ENCODE measurements at regions not wholly inside any gene's neighbourhood (a gene's known extent, or its start where the extent isn't known, plus 50 kb on each side); places are given as distances from the start of the nearest gene placed in this dataset.

- Histone ChIP-seq H3K27ac (ENCODE audit: low read length) (no peak overlapping the region), H3K27me3 (ENCODE audit: control insufficient read depth, insufficient read depth, low read length) (no peaks in the 10 kb centered on the region), H3K4me3 (ENCODE audit: low read depth in 2 of 2, low read length in 2 of 2) (no peak overlapping the region), H3K36me3 (ENCODE audit: control insufficient read depth, insufficient read depth, low read length) (no peaks in the 10 kb centered on the region), H3K4me1 (ENCODE audit: control insufficient read depth, insufficient read depth, low read length) (no peaks in the 10 kb centered on the region; the same call in 1 of the 2 replicates), H3K9me3 (ENCODE audit: control insufficient read depth, insufficient read depth, low read depth, low read length) (no peaks in the 10 kb centered on the region)
- intact Hi-C loops (cut with micrococcal nuclease; ENCODE audit: unreplicated experiment) (no loop called here), in situ Hi-C loops (cut with HindIII; ENCODE audit: low pct_unique_long_range_greater_than_20kb, low sequenced_read_pairs) (no loop called here)
- TF ChIP-seq TCF7L2 (IDR thresholded peaks at IDR 0.05; ENCODE audit: low read depth, low read length) (no peak), SIN3A (IDR thresholded peaks at IDR 0.05; ENCODE audit: borderline replicate concordance, insufficient read depth, low read depth, low read length) (no peak), POLR2AphosphoS5 (IDR thresholded peaks at IDR 0.05; ENCODE audit: low read depth, low read length) (no peak)
- TF ChIP-seq, protein P1, sequence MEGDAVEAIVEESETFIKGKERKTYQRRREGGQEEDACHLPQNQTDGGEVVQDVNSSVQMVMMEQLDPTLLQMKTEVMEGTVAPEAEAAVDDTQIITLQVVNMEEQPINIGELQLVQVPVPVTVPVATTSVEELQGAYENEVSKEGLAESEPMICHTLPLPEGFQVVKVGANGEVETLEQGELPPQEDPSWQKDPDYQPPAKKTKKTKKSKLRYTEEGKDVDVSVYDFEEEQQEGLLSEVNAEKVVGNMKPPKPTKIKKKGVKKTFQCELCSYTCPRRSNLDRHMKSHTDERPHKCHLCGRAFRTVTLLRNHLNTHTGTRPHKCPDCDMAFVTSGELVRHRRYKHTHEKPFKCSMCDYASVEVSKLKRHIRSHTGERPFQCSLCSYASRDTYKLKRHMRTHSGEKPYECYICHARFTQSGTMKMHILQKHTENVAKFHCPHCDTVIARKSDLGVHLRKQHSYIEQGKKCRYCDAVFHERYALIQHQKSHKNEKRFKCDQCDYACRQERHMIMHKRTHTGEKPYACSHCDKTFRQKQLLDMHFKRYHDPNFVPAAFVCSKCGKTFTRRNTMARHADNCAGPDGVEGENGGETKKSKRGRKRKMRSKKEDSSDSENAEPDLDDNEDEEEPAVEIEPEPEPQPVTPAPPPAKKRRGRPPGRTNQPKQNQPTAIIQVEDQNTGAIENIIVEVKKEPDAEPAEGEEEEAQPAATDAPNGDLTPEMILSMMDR (IDR thresholded peaks at IDR 0.05) = no peak
- no peak for DNase-seq (ENCODE audit: low read depth, low spot score)
- ATAC-seq = no peak
- POLR2A ChIA-PET = no interaction called here
- BruUV-seq (replicated peaks) = no TSS peak
- CTCF ChIA-PET = no interaction called here
These were observed 1290.7 kb downstream of the SUCLG1 start for GRCh38 chr2:83168377-83168776.

- Histone ChIP-seq H3K4me3 (ENCODE audit: low read depth in 2 of 2, low read length in 2 of 2) (no peak overlapping the region), H3K27me3 (ENCODE audit: control insufficient read depth, insufficient read depth, low read length) (no peaks in the 10 kb centered on the region), H3K36me3 (ENCODE audit: control insufficient read depth, insufficient read depth, low read length) (no peaks in the 10 kb centered on the region), H3K9me3 (ENCODE audit: control insufficient read depth, insufficient read depth, low read depth, low read length) (no peaks in the 10 kb centered on the region), H3K4me1 (ENCODE audit: control insufficient read depth, insufficient read depth, low read length) (no peaks in the 10 kb centered on the region), H3K27ac (ENCODE audit: low read length) (no peak overlapping the region)
- no TSS peak for BruUV-seq (replicated peaks)
- ChIA-PET CTCF (no interaction called here), POLR2A (no interaction called here)
- TF ChIP-seq, protein P2, sequence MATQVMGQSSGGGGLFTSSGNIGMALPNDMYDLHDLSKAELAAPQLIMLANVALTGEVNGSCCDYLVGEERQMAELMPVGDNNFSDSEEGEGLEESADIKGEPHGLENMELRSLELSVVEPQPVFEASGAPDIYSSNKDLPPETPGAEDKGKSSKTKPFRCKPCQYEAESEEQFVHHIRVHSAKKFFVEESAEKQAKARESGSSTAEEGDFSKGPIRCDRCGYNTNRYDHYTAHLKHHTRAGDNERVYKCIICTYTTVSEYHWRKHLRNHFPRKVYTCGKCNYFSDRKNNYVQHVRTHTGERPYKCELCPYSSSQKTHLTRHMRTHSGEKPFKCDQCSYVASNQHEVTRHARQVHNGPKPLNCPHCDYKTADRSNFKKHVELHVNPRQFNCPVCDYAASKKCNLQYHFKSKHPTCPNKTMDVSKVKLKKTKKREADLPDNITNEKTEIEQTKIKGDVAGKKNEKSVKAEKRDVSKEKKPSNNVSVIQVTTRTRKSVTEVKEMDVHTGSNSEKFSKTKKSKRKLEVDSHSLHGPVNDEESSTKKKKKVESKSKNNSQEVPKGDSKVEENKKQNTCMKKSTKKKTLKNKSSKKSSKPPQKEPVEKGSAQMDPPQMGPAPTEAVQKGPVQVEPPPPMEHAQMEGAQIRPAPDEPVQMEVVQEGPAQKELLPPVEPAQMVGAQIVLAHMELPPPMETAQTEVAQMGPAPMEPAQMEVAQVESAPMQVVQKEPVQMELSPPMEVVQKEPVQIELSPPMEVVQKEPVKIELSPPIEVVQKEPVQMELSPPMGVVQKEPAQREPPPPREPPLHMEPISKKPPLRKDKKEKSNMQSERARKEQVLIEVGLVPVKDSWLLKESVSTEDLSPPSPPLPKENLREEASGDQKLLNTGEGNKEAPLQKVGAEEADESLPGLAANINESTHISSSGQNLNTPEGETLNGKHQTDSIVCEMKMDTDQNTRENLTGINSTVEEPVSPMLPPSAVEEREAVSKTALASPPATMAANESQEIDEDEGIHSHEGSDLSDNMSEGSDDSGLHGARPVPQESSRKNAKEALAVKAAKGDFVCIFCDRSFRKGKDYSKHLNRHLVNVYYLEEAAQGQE (IDR thresholded peaks at IDR 0.05; ENCODE audit: insufficient read depth in 1 of 2, low read depth in 2 of 2, low read length in 1 of 2) = no peak
- TF ChIP-seq, protein P1 (IDR thresholded peaks at IDR 0.05) = no peak
- no peak for TF ChIP-seq POLR2AphosphoS5 (IDR thresholded peaks at IDR 0.05; ENCODE audit: low read depth, low read length)
- TF ChIP-seq SIN3A (IDR thresholded peaks at IDR 0.05; ENCODE audit: borderline replicate concordance, insufficient read depth, low read depth, low read length) = no peak
- TF ChIP-seq TCF7L2 (IDR thresholded peaks at IDR 0.05; ENCODE audit: low read depth, low read length) = no peak
- no peak for DNase-seq (ENCODE audit: low read depth, low spot score)
- ATAC-seq = no peak
- in situ Hi-C loops (cut with HindIII; ENCODE audit: low pct_unique_long_range_greater_than_20kb, low sequenced_read_pairs) = no loop called here
- intact Hi-C loops (cut with micrococcal nuclease; ENCODE audit: unreplicated experiment) = no loop called here
These were observed 1296.7 kb downstream of the SUCLG1 start for GRCh38 chr2:83162421-83162820.

All from Panc1 (cell line).